ENCODE measurements at regions not wholly inside any gene's neighbourhood (a gene's known extent, or its start where the extent isn't known, plus 50 kb on each side); places are given as distances from the start of the nearest gene placed in this dataset.

GRCh38 chr2:71277536-71278103 lies 50.7 kb upstream of the PAIP2B start:
- DNase-seq = peak; percentile 72

DNA sequence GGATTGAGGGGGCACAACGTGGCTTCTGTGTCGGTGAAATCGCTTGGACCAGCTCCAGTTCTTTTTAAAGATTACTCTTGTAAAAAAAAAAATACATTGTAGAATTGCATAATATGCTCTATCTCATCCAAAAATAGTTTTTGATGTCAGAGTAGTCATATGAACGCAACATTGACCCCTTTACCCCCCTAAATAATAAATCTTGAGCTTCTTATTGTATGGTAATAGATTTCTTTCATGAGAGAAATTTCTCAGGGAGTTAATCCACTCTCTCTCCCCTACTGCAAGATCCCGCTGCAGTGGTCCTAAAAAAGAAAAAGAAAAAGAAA lies 50.2 kb upstream of the PAIP2B start:
- DNase-seq = no peak

- DNase-seq = peak; percentile 90
These were observed 49.6 kb upstream of the PAIP2B start for GRCh38 chr2:71276311-71277146.

Data from hematopoietic multipotent progenitor cell treated with erythropoietin and hydrocortisone succinate and interleukin-3 and kit ligand, for 8 days (in vitro differentiated cells).